ENCODE measurements at regions not wholly inside any gene's neighbourhood (a gene's known extent, or its start where the extent isn't known, plus 50 kb on each side); places are given as distances from the start of the nearest gene placed in this dataset.

DNA sequence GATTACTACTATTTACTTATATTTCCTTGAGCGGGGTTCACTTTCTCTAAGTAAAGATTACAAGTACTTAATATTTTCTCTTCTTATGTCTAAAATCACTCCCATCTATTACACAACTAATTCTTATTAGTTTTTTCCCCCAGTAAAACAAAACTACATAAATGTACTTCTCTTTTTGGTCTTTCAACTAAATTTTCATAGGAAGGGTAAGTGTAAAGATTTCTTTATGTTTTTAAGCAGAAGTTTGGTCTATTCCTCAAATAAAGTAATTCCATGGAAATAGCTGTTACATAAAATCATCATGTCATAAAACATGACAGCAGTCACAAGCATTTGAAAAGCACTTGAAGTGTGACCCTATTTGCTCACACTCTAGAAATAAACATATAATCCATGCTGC lies 249.0 kb downstream of the ZEB2 start:
- no peak for TF ChIP-seq CTCF (IDR thresholded peaks at IDR 0.05)
- TF ChIP-seq EZH2phosphoT487 (IDR thresholded peaks at IDR 0.05): no peak

Data from neural progenitor cell (in vitro differentiated cells).